Activated CD8-positive, alpha-beta memory T cell treated with anti-CD3 and anti-CD28 coated beads for 36 hours (primary cell): ENCODE measurements at regions not wholly inside any gene's neighbourhood (a gene's known extent, or its start where the extent isn't known, plus 50 kb on each side); places are given as distances from the start of the nearest gene placed in this dataset.

Experiments used
- CTCF ChIA-PET: fragments of 350-600 bp; sonication (Branson Sonifier 250); formaldehyde crosslinking; loops from one replicate; lab custom pipeline; 2021; ENCODE audit warnings: antibody characterized with exemption; lab: Charles Lee
- POLR2A ChIA-PET: fragments of 350-600 bp; sonication (Branson Sonifier 250); formaldehyde crosslinking; loops from one replicate; lab custom pipeline; 2021; ENCODE audit warnings: antibody characterized with exemption; lab: Charles Lee

- CTCF ChIA-PET, result no interaction called here
These were observed 737.8 kb downstream of the TUSC7 start for GRCh38 chr3:117447419-117447818.

GRCh38 chr3:117450026-117450425 lies 740.4 kb downstream of the TUSC7 start:
- ChIA-PET POLR2A (no interaction called here), CTCF (no interaction called here)

More at GRCh38 chr3:117447419-117447818, 737.8 kb downstream of the TUSC7 start:
- POLR2A ChIA-PET, result no interaction called here

GRCh38 chr3:117454254-117454653 lies 744.7 kb downstream of the TUSC7 start:
- ChIA-PET CTCF (no interaction called here), POLR2A (no interaction called here)

GRCh38 chr3:117454908-117455307 lies 745.3 kb downstream of the TUSC7 start:
- ChIA-PET POLR2A (no interaction called here), CTCF (no interaction called here)

GRCh38 chr3:117455782-117456181 lies 746.2 kb downstream of the TUSC7 start:
- ChIA-PET CTCF (no interaction called here), POLR2A (no interaction called here)

GRCh38 chr3:117463276-117464115 lies 753.9 kb downstream of the TUSC7 start:
- CTCF ChIA-PET, result no interaction called here
- POLR2A ChIA-PET, result no interaction called here

- POLR2A ChIA-PET, result no interaction called here
- CTCF ChIA-PET, result no interaction called here
These were observed 762.3 kb downstream of the TUSC7 start for GRCh38 chr3:117471831-117472230.

- CTCF ChIA-PET, result no interaction called here
- POLR2A ChIA-PET, result no interaction called here
These were observed 764.5 kb downstream of the TUSC7 start for GRCh38 chr3:117473981-117474538.

- ChIA-PET POLR2A (no interaction called here), CTCF (no interaction called here)
These were observed 767.0 kb downstream of the TUSC7 start for GRCh38 chr3:117476572-117476971.

- POLR2A ChIA-PET, result no interaction called here
- CTCF ChIA-PET, result no interaction called here
These were observed 767.7 kb downstream of the TUSC7 start for GRCh38 chr3:117477214-117477755.

- CTCF ChIA-PET, result no interaction called here
- POLR2A ChIA-PET, result no interaction called here
These were observed 769.5 kb downstream of the TUSC7 start for GRCh38 chr3:117479095-117479494.

- POLR2A ChIA-PET, result no interaction called here
- CTCF ChIA-PET, result interaction anchor here (1.1 kb wide), 1 partner anchor 9 kb away, joined by 3 read pairs; no protein-coding TSS in a partner anchor
These were observed 770.9 kb downstream of the TUSC7 start for GRCh38 chr3:117480525-117480924.

GRCh38 chr3:117480972-117481371 lies 771.4 kb downstream of the TUSC7 start:
- ChIA-PET POLR2A (no interaction called here), CTCF (interaction anchor here (1.1 kb wide), 1 partner anchor 9 kb away, joined by 3 read pairs; no protein-coding TSS in a partner anchor)

- ChIA-PET POLR2A (no interaction called here), CTCF (no interaction called here)
These were observed 774.3 kb downstream of the TUSC7 start for GRCh38 chr3:117483839-117484238.

GRCh38 chr3:117485841-117486240 lies 776.3 kb downstream of the TUSC7 start:
- CTCF ChIA-PET, result no interaction called here
- POLR2A ChIA-PET, result no interaction called here

- ChIA-PET CTCF (no interaction called here), POLR2A (no interaction called here)
These were observed 777.4 kb downstream of the TUSC7 start for GRCh38 chr3:117486719-117487716.

- CTCF ChIA-PET, result interaction anchor here (0.7 kb wide), 1 partner anchor 652 kb away, joined by 3 read pairs; no protein-coding TSS in a partner anchor
- POLR2A ChIA-PET, result no interaction called here
These were observed 779.4 kb downstream of the TUSC7 start for GRCh38 chr3:117488983-117489382.

- CTCF ChIA-PET, result interaction anchor here (0.7 to 1.1 kb wide), 2 partner anchors 9 to 38 kb away, joined by 3 to 4 read pairs; no protein-coding TSS in a partner anchor
- POLR2A ChIA-PET, result no interaction called here
These were observed 780.1 kb downstream of the TUSC7 start for GRCh38 chr3:117489663-117490079.

GRCh38 chr3:117490716-117491115 lies 781.1 kb downstream of the TUSC7 start:
- ChIA-PET POLR2A (no interaction called here), CTCF (no interaction called here)
